ENCODE measurements at regions not wholly inside any gene's neighbourhood (a gene's known extent, or its start where the extent isn't known, plus 50 kb on each side); places are given as distances from the start of the nearest gene placed in this dataset.

GRCh38 chr6:147054871-147055270 lies 149.3 kb upstream of the STXBP5 start:
- DNase-seq (ENCODE audit: low read depth in 1 of 2, low spot score in 1 of 2) = no peak
- no peaks in the 10 kb centered on the region for H3K27me3 ChIP-seq (ENCODE audit: insufficient read depth, poor library complexity, severe bottlenecking)
- H3K4me3 ChIP-seq (replicated peaks; ENCODE audit: insufficient read depth, low read length) = no peak overlapping the region
- no peak overlapping the region for H3K27ac ChIP-seq (replicated peaks)
- TF ChIP-seq REST (IDR thresholded peaks at IDR 0.05; ENCODE audit: insufficient replicate concordance, low read depth) = no peak
- no peak for TF ChIP-seq SPI1 (IDR thresholded peaks at IDR 0.05; ENCODE audit: borderline replicate concordance, low read depth)
- no peak for TF ChIP-seq POLR2AphosphoS5 (IDR thresholded peaks at IDR 0.05; ENCODE audit: low read depth)
- TF ChIP-seq GABPA (IDR thresholded peaks at IDR 0.05; ENCODE audit: low read depth) = no peak
- no peak for TF ChIP-seq CTCF (IDR thresholded peaks at IDR 0.05; ENCODE audit: insufficient read depth, low read length)

GRCh38 chr6:147055821-147056392 lies 148.3 kb upstream of the STXBP5 start:
- no peak for DNase-seq (ENCODE audit: low read depth in 1 of 2, low spot score in 1 of 2)

More at GRCh38 chr6:147055821-147056392, 148.3 kb upstream of the STXBP5 start:
- Histone ChIP-seq H3K27me3 (ENCODE audit: insufficient read depth, poor library complexity, severe bottlenecking) (no peaks in the 10 kb centered on the region), H3K27ac (replicated peaks) (no peak overlapping the region), H3K4me3 (replicated peaks; ENCODE audit: insufficient read depth, low read length) (no peak overlapping the region)
- TF ChIP-seq GABPA (IDR thresholded peaks at IDR 0.05; ENCODE audit: low read depth) = no peak
- no peak for TF ChIP-seq SPI1 (IDR thresholded peaks at IDR 0.05; ENCODE audit: borderline replicate concordance, low read depth)
- no peak for TF ChIP-seq CTCF (IDR thresholded peaks at IDR 0.05; ENCODE audit: insufficient read depth, low read length)
- no peak for TF ChIP-seq REST (IDR thresholded peaks at IDR 0.05; ENCODE audit: insufficient replicate concordance, low read depth)
- TF ChIP-seq POLR2AphosphoS5 (IDR thresholded peaks at IDR 0.05; ENCODE audit: low read depth) = no peak
